Upper lobe of right lung (tissue), 1 donor: ENCODE measurements at regions not wholly inside any gene's neighbourhood (a gene's known extent, or its start where the extent isn't known, plus 50 kb on each side); places are given as distances from the start of the nearest gene placed in this dataset.

Source experiments
- ATAC-seq: fragments of 200-7000 bp; cut with Tn5 transposase; one replicate; pipeline ENCODE4 v1.9.1; 2020; ENCODE audit warnings: mild to moderate bottlenecking, moderate library complexity
- DNase-seq: peaks from one replicate; pipeline ENCODE4 v3.0.0-alpha.2; 2020
- H3K27ac ChIP-seq: fragments of 200-600 bp; one replicate; pipeline ENCODE4 v1.8.0; 2022
- H3K27me3 ChIP-seq: fragments of 200-600 bp; one replicate; pipeline ENCODE4 v1.8.0; 2022; ENCODE audit warnings: mild to moderate bottlenecking
- H3K36me3 ChIP-seq: fragments of 200-600 bp; one replicate; pipeline ENCODE4 v1.8.0; 2022
- H3K4me1 ChIP-seq: fragments of 200-600 bp; one replicate; pipeline ENCODE4 v1.8.0; 2022
- H3K4me3 ChIP-seq: fragments of 200-600 bp; one replicate; pipeline ENCODE4 v1.8.0; 2022; ENCODE audit warnings: mild to moderate bottlenecking
- H3K9me3 ChIP-seq: fragments of 200-600 bp; one replicate; pipeline ENCODE4 v1.8.0; 2022
- CTCF ChIP-seq: fragments of 200-600 bp; IDR thresholded peaks from one replicate; pipeline ENCODE4 v1.8.0; 2022; ENCODE audit warnings: antibody characterized with exemption
- intact Hi-C: fragments of 100-400 bp; cut with DNase I; formaldehyde crosslinking; loops from one replicate; pipeline ENCODE4 v1.11.0; 2022
- donor health status: DM: no; HTN: yes; CAD: no; lungs with severe emphysema.

GRCh38 chr1:68796888-68797287, 300.0 kb upstream of the DEPDC1 start:
- H3K27ac ChIP-seq: no peak overlapping the region
- H3K27me3 ChIP-seq: no peaks in the 10 kb centered on the region
- H3K36me3 ChIP-seq: no peaks in the 10 kb centered on the region
- ATAC-seq (no peak), DNase-seq (no peak)
- H3K4me3 ChIP-seq: no peak overlapping the region
- intact Hi-C loops: no loop called here
- no peaks in the 10 kb centered on the region for H3K9me3 ChIP-seq
- no peaks in the 10 kb centered on the region for H3K4me1 ChIP-seq
- TF ChIP-seq CTCF: no peak

- Histone ChIP-seq H3K36me3 (no peaks in the 10 kb centered on the region), H3K9me3 (no peaks in the 10 kb centered on the region), H3K27me3 (no peaks in the 10 kb centered on the region), H3K27ac (no peak overlapping the region), H3K4me1 (no peaks in the 10 kb centered on the region), H3K4me3 (no peak overlapping the region)
- ATAC-seq (no peak), DNase-seq (no peak)
- no peak for TF ChIP-seq CTCF
- intact Hi-C loops: no loop called here
Observed at GRCh38 chr1:68798071-68798470, 301.2 kb upstream of the DEPDC1 start.

GRCh38 chr1:68799096-68799495, 302.2 kb upstream of the DEPDC1 start:
- no peak for DNase-seq
- ATAC-seq: peak; percentile 50
- intact Hi-C loops: no loop called here

GRCh38 chr1:68800182-68800581, 303.3 kb upstream of the DEPDC1 start:
- DNase-seq (no peak), ATAC-seq (no peak)
- Histone ChIP-seq H3K4me3 (no peak overlapping the region), H3K4me1 (no peaks in the 10 kb centered on the region), H3K27me3 (no peaks in the 10 kb centered on the region), H3K27ac (no peak overlapping the region), H3K9me3 (no peaks in the 10 kb centered on the region), H3K36me3 (no peaks in the 10 kb centered on the region)
- intact Hi-C loops: no loop called here
- TF ChIP-seq CTCF: no peak

More at GRCh38 chr1:68799096-68799495, 302.2 kb upstream of the DEPDC1 start:
- Histone ChIP-seq H3K9me3 (no peaks in the 10 kb centered on the region), H3K27me3 (no peaks in the 10 kb centered on the region), H3K36me3 (no peaks in the 10 kb centered on the region), H3K4me3 (no peak overlapping the region), H3K4me1 (no peaks in the 10 kb centered on the region), H3K27ac (no peak overlapping the region)
- TF ChIP-seq CTCF: no peak

GRCh38 chr1:68801440-68801839, 304.6 kb upstream of the DEPDC1 start:
- Histone ChIP-seq H3K27ac (no peak overlapping the region), H3K4me3 (no peak overlapping the region), H3K4me1 (no peaks in the 10 kb centered on the region), H3K36me3 (no peaks in the 10 kb centered on the region), H3K9me3 (no peaks in the 10 kb centered on the region), H3K27me3 (no peaks in the 10 kb centered on the region)
- DNase-seq (no peak), ATAC-seq (no peak)
- intact Hi-C loops: no loop called here
- no peak for TF ChIP-seq CTCF

- TF ChIP-seq CTCF: no peak
- ATAC-seq (no peak), DNase-seq (no peak)
- H3K9me3 ChIP-seq: no peaks in the 10 kb centered on the region
- no peak overlapping the region for H3K27ac ChIP-seq
- H3K4me3 ChIP-seq: no peak overlapping the region
- no peaks in the 10 kb centered on the region for H3K4me1 ChIP-seq
- intact Hi-C loops: no loop called here
- H3K36me3 ChIP-seq: no peaks in the 10 kb centered on the region
- H3K27me3 ChIP-seq: no peaks in the 10 kb centered on the region
Observed at GRCh38 chr1:68805097-68805641, 308.3 kb upstream of the DEPDC1 start.
